ENCODE measurements at regions not wholly inside any gene's neighbourhood (a gene's known extent, or its start where the extent isn't known, plus 50 kb on each side); places are given as distances from the start of the nearest gene placed in this dataset.
"Not testable (repeated sequence)": the region's sequence is repeated elsewhere in the genome, so short reads cannot be mapped to it uniquely, and the experiment has no call there.

DNA sequence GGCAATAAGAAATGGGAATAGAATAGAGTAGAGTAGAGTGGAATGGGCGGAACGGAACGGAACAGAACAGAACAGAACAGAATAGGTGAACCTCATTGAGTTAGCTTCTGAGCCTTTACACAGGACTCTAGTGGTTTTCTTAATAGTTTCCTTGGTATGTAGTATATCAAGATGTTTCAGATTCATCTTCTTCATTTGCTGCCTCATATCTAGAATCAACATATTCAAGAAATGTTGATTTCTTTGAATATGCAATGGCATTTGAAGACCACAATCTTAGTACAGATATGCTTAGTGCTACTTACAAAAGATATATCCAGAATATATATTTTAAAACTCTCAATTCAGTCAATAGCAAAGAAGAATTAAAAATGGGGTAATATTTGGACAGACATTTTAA is 133.8 kb downstream of the TSEN15 start:
- Histone ChIP-seq H3K27me3 (ENCODE audit: insufficient read depth, low read length) (peaks cover 3% of the 10 kb centered on the region; the same call in 1 of the 2 replicates), H3K9me3 (ENCODE audit: insufficient read depth, low read depth, low read length) (no peaks in the 10 kb centered on the region), H3K4me3 (ENCODE audit: low read length) (no peak overlapping the region), H3K27ac (ENCODE audit: low read length) (no peak overlapping the region), H3K4me1 (ENCODE audit: insufficient read depth, low read length) (no peaks in the 10 kb centered on the region), H3K9ac (ENCODE audit: low read depth, low read length) (no peak overlapping the region), H3K36me3 (ENCODE audit: insufficient read depth, low read depth, low read length) (no peaks in the 10 kb centered on the region)

GRCh38 chr1:184186167-184186566 is 134.6 kb downstream of the TSEN15 start:
- Histone ChIP-seq H3K27me3 (ENCODE audit: insufficient read depth, low read length) (peaks cover 3% of the 10 kb centered on the region; the same call in 1 of the 2 replicates), H3K4me1 (ENCODE audit: insufficient read depth, low read length) (no peaks in the 10 kb centered on the region), H3K4me3 (ENCODE audit: low read length) (no peak overlapping the region), H3K27ac (ENCODE audit: low read length) (no peak overlapping the region), H3K9ac (ENCODE audit: low read depth, low read length) (no peak overlapping the region), H3K9me3 (ENCODE audit: insufficient read depth, low read depth, low read length) (no peaks in the 10 kb centered on the region), H3K36me3 (ENCODE audit: insufficient read depth, low read depth, low read length) (no peaks in the 10 kb centered on the region)

GRCh38 chr1:184187097-184187496 is 135.6 kb downstream of the TSEN15 start:
- no peak overlapping the region for H3K4me3 ChIP-seq (ENCODE audit: low read length)
- H3K4me1 ChIP-seq (ENCODE audit: insufficient read depth, low read length) = no peaks in the 10 kb centered on the region
- H3K36me3 ChIP-seq (ENCODE audit: insufficient read depth, low read depth, low read length) = no peaks in the 10 kb centered on the region
- H3K27ac ChIP-seq (ENCODE audit: low read length) = no peak overlapping the region
- no peak overlapping the region for H3K9ac ChIP-seq (ENCODE audit: low read depth, low read length)
- H3K9me3 ChIP-seq (ENCODE audit: insufficient read depth, low read depth, low read length) = no peaks in the 10 kb centered on the region
- peaks cover 3% of the 10 kb centered on the region; the same call in 1 of the 2 replicates for H3K27me3 ChIP-seq (ENCODE audit: insufficient read depth, low read length)

GRCh38 chr1:184188037-184188436 is 136.5 kb downstream of the TSEN15 start:
- H3K4me1 ChIP-seq (ENCODE audit: insufficient read depth, low read length) = no peaks in the 10 kb centered on the region
- no peaks in the 10 kb centered on the region for H3K9me3 ChIP-seq (ENCODE audit: insufficient read depth, low read depth, low read length)
- H3K9ac ChIP-seq (ENCODE audit: low read depth, low read length) = no peak overlapping the region
- H3K36me3 ChIP-seq (ENCODE audit: insufficient read depth, low read depth, low read length) = no peaks in the 10 kb centered on the region
- no peak overlapping the region for H3K4me3 ChIP-seq (ENCODE audit: low read length)
- H3K27me3 ChIP-seq (ENCODE audit: insufficient read depth, low read length) = peaks cover 3% of the 10 kb centered on the region; the same call in 1 of the 2 replicates
- no peak overlapping the region for H3K27ac ChIP-seq (ENCODE audit: low read length)

GRCh38 chr1:184189361-184189760 is 137.8 kb downstream of the TSEN15 start:
- Histone ChIP-seq H3K9me3 (ENCODE audit: insufficient read depth, low read depth, low read length) (no peaks in the 10 kb centered on the region), H3K9ac (ENCODE audit: low read depth, low read length) (no peak overlapping the region)

GRCh38 chr1:184190616-184191015 is 139.1 kb downstream of the TSEN15 start:
- Histone ChIP-seq H3K27ac (ENCODE audit: low read length) (no peak overlapping the region), H3K4me3 (ENCODE audit: low read length) (no peak overlapping the region), H3K27me3 (ENCODE audit: insufficient read depth, low read length) (peaks cover 3% of the 10 kb centered on the region; the same call in 1 of the 2 replicates), H3K9ac (ENCODE audit: low read depth, low read length) (no peak overlapping the region), H3K4me1 (ENCODE audit: insufficient read depth, low read length) (no peaks in the 10 kb centered on the region), H3K9me3 (ENCODE audit: insufficient read depth, low read depth, low read length) (no peaks in the 10 kb centered on the region), H3K36me3 (ENCODE audit: insufficient read depth, low read depth, low read length) (no peaks in the 10 kb centered on the region)

More at GRCh38 chr1:184189361-184189760, 137.8 kb downstream of the TSEN15 start:
- Histone ChIP-seq H3K4me3 (ENCODE audit: low read length) (no peak overlapping the region), H3K27me3 (ENCODE audit: insufficient read depth, low read length) (peaks cover 3% of the 10 kb centered on the region; the same call in 1 of the 2 replicates), H3K36me3 (ENCODE audit: insufficient read depth, low read depth, low read length) (no peaks in the 10 kb centered on the region), H3K4me1 (ENCODE audit: insufficient read depth, low read length) (no peaks in the 10 kb centered on the region), H3K27ac (ENCODE audit: low read length) (no peak overlapping the region)

DNA sequence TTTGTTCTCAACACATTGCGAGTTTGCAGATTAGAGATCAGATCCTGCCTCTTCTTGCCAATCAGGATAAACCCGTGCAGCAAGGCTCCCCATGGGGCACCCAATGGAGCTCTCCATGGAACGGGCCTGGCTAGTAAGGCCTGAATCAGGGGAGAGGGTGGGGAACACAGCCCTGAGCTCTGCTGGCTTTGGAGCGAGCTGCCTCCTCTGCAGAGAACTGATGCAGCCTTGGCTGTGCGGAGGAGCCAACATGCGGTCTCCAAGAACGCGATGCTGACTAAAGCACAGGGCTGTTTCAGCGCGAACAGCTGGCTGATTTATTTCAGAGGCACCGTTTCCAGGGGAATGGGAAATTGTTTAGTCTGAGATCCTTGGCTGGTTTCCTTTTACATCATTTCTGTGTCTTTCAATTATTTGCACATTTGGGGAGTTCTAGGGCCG is 139.7 kb downstream of the TSEN15 start:
- Histone ChIP-seq H3K27ac (ENCODE audit: low read length) (no peak overlapping the region), H3K4me3 (ENCODE audit: low read length) (no peak overlapping the region), H3K36me3 (ENCODE audit: insufficient read depth, low read depth, low read length) (no peaks in the 10 kb centered on the region), H3K27me3 (ENCODE audit: insufficient read depth, low read length) (peaks cover 3% of the 10 kb centered on the region; the same call in 1 of the 2 replicates), H3K9ac (ENCODE audit: low read depth, low read length) (no peak overlapping the region), H3K4me1 (ENCODE audit: insufficient read depth, low read length) (no peaks in the 10 kb centered on the region), H3K9me3 (ENCODE audit: insufficient read depth, low read depth, low read length) (no peaks in the 10 kb centered on the region)

GRCh38 chr1:184192796-184193195 is 141.3 kb downstream of the TSEN15 start:
- H3K4me1 ChIP-seq (ENCODE audit: insufficient read depth, low read length) = no peaks in the 10 kb centered on the region
- no peak overlapping the region for H3K9ac ChIP-seq (ENCODE audit: low read depth, low read length)
- no peaks in the 10 kb centered on the region for H3K36me3 ChIP-seq (ENCODE audit: insufficient read depth, low read depth, low read length)
- H3K27me3 ChIP-seq (ENCODE audit: insufficient read depth, low read length) = peaks cover 3% of the 10 kb centered on the region; the same call in 1 of the 2 replicates
- H3K4me3 ChIP-seq (ENCODE audit: low read length) = no peak overlapping the region
- H3K27ac ChIP-seq (ENCODE audit: low read length) = no peak overlapping the region
- H3K9me3 ChIP-seq (ENCODE audit: insufficient read depth, low read depth, low read length) = no peaks in the 10 kb centered on the region

DNA sequence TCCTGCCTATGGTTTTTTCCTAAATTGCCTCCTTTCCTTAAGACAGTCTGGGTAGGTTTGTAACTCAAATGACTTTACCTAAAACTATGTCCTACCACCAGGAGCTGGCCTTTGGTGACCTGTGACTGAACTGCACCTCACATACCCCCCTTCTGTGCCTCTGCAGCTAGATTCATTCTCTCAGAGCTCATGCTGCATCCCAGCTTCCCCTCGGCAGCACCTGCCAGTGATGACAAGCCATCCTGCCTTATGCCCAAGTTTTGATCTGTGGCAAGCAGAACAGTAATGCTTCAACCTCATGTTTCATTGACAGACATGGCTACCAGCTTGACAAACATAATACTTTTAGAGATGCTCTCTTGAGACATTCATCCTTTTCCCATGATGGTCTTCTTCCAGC is 141.9 kb downstream of the TSEN15 start:
- no peaks in the 10 kb centered on the region for H3K36me3 ChIP-seq (ENCODE audit: insufficient read depth, low read depth, low read length)
- peaks cover 2% of the 10 kb centered on the region; the same call in 1 of the 2 replicates for H3K27me3 ChIP-seq (ENCODE audit: insufficient read depth, low read length)
- H3K27ac ChIP-seq (ENCODE audit: low read length) = no peak overlapping the region
- no peak overlapping the region for H3K9ac ChIP-seq (ENCODE audit: low read depth, low read length)
- H3K4me1 ChIP-seq (ENCODE audit: insufficient read depth, low read length) = no peaks in the 10 kb centered on the region
- no peak overlapping the region for H3K4me3 ChIP-seq (ENCODE audit: low read length)
- H3K9me3 ChIP-seq (ENCODE audit: insufficient read depth, low read depth, low read length) = no peaks in the 10 kb centered on the region

DNA sequence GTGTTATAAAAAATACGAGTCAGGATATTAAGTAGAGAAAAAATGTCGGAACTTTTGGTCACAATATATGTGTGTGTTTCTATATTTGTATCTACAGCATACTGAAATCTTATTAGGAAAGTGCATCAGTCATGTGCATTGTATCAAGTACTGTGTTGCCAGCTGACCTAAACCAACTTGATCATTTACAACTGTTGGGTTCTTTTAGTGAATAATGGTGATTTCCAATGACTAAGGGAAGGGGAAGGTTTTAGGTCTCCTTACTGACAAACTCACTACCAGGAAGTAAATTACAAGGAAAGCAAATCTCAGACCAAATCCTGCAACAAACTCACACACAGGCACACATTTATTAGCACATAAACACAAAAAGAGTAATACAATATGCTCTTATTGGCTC is 142.7 kb downstream of the TSEN15 start:
- H3K27ac ChIP-seq (ENCODE audit: low read length) = no peak overlapping the region
- H3K27me3 ChIP-seq (ENCODE audit: insufficient read depth, low read length) = no peaks in the 10 kb centered on the region
- no peak overlapping the region for H3K4me3 ChIP-seq (ENCODE audit: low read length)
- no peaks in the 10 kb centered on the region for H3K4me1 ChIP-seq (ENCODE audit: insufficient read depth, low read length)
- no peaks in the 10 kb centered on the region for H3K9me3 ChIP-seq (ENCODE audit: insufficient read depth, low read depth, low read length)
- H3K36me3 ChIP-seq (ENCODE audit: insufficient read depth, low read depth, low read length) = no peaks in the 10 kb centered on the region
- no peak overlapping the region for H3K9ac ChIP-seq (ENCODE audit: low read depth, low read length)

GRCh38 chr1:184195722-184196121 is 144.2 kb downstream of the TSEN15 start:
- not testable (repeated sequence) for H3K27me3 ChIP-seq (ENCODE audit: insufficient read depth, low read length); H3K9me3 ChIP-seq (ENCODE audit: insufficient read depth, low read depth, low read length); H3K36me3 ChIP-seq (ENCODE audit: insufficient read depth, low read depth, low read length); H3K9ac ChIP-seq (ENCODE audit: low read depth, low read length); H3K4me1 ChIP-seq (ENCODE audit: insufficient read depth, low read length); H3K27ac ChIP-seq (ENCODE audit: low read length); H3K4me3 ChIP-seq (ENCODE audit: low read length)

DNA sequence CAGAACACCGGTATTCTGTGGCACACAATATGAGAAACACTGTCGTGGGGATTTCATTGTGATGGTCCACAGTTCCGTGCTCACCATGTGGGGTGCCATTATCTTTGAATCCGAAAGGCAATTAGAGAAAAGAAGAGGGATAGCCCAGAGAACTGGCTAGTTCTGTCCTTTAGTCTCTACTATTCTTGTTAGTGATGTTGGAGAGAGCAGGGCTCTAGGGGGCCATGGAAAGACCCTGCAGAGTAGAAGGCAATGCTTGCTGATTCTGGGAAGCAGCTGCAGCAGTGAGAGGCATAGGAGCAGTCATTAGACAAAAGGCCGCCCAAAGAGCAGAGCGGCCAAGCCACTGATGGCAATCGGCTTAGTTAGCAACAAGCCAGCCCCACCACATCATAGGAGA is 146.3 kb downstream of the TSEN15 start:
- no peaks in the 10 kb centered on the region for H3K4me1 ChIP-seq (ENCODE audit: insufficient read depth, low read length)

More for the DNA sequence above, 146.3 kb downstream of the TSEN15 start:
- H3K9me3 ChIP-seq (ENCODE audit: insufficient read depth, low read depth, low read length) = no peaks in the 10 kb centered on the region
- no peaks in the 10 kb centered on the region for H3K36me3 ChIP-seq (ENCODE audit: insufficient read depth, low read depth, low read length)
- H3K27me3 ChIP-seq (ENCODE audit: insufficient read depth, low read length) = no peaks in the 10 kb centered on the region
- H3K27ac ChIP-seq (ENCODE audit: low read length) = no peak overlapping the region
- H3K9ac ChIP-seq (ENCODE audit: low read depth, low read length) = no peak overlapping the region
- H3K4me3 ChIP-seq (ENCODE audit: low read length) = no peak overlapping the region
